HG03159 (cell line): ENCODE measurements at regions not wholly inside any gene's neighbourhood (a gene's known extent, or its start where the extent isn't known, plus 50 kb on each side); places are given as distances from the start of the nearest gene placed in this dataset.
"Not testable (repeated sequence)": the region's sequence is repeated elsewhere in the genome, so short reads cannot be mapped to it uniquely, and the experiment has no call there.

Source experiments
- ATAC-seq: cut with Tn5 transposase; IDR thresholded peaks from one replicate; pipeline ENCODE4 v1.9.1; 2021; ENCODE audit warnings: mild to moderate bottlenecking, moderate library complexity; ENCODE audit not compliant: unreplicated experiment

DNA sequence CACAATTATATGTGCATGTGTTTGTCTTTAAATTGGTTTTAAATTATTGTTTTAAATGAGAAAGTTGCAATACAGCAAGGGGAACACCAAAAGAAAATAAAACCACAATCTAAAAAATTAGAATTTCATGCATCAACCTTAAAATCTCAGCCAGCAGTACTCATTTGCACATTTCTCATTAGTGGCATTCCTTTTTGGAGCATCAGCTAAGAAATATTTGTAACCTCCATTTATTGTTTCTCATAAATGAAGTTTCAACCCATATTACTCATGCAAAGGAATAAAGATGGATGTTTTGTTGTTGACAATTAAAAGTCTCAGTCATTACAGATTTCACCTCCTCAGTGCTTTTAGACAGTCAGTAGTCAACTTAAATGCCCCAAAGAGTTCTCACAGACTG, 160.1 kb downstream of the TBX15 start:
- no peak for ATAC-seq

- ATAC-seq = no peak
Observed at GRCh38 chr1:118827636-118828035, 160.5 kb downstream of the TBX15 start.

DNA sequence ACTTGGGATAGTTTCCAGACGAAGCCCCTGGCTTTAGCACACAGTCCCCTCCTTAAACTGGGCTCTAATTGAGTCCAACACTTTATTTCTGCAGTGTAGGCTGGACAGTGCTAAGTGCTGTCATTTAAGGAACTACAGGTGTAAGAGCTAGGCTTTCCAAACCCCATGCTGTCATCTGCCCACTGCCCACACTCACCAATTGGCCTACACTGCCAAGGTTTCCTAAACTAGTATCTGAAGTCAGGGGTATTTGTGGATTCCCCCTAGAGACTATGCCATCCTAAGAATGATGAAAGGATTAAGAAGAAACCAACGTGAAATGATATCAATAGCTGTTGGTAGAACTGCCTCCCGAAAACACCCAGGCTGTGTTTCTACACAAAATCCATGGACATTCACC, 160.9 kb downstream of the TBX15 start:
- no peak for ATAC-seq

- ATAC-seq = no peak
Observed at GRCh38 chr1:118826669-118827068, 161.5 kb downstream of the TBX15 start.

GRCh38 chr1:118825619-118826018, 162.5 kb downstream of the TBX15 start:
- no peak for ATAC-seq

GRCh38 chr1:118821801-118822200, 166.3 kb downstream of the TBX15 start:
- ATAC-seq = no peak

DNA sequence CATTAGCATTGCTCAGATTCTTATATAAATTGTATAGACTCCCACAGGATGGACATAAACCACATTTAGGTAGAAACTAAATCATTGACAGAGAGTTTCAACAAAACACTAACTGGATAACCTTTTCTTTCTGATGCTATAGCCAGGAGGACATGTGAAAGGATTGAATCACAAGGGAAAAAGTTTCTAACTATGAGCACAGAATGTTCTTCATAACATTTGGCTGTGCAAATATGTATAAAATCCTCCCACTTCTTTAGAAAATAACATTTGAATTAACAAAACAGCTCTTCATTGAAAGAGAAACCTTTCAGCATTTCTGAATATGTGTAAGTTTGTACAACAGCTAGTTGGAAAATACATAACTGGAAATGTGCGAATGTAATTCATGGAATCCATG, 167.3 kb downstream of the TBX15 start:
- ATAC-seq = no peak

DNA sequence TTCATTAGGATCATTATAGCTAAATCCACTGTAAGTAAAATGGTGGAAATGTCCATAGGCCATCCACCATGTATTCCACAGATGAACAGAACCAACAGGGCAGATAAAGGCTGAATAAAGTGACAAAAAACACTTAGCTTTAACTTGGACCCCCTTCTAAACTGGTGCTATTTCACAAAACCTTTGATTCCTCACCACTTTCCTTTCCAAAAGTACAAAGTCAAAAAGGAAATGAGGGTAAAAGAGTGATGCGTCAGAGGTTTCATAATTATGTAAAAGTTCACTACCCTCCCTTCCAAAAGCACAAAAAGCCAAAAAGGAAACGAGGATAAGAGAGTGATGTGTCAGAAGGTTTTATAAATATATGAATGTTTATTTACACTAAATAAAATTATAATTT, 172.2 kb downstream of the TBX15 start:
- no peak for ATAC-seq

DNA sequence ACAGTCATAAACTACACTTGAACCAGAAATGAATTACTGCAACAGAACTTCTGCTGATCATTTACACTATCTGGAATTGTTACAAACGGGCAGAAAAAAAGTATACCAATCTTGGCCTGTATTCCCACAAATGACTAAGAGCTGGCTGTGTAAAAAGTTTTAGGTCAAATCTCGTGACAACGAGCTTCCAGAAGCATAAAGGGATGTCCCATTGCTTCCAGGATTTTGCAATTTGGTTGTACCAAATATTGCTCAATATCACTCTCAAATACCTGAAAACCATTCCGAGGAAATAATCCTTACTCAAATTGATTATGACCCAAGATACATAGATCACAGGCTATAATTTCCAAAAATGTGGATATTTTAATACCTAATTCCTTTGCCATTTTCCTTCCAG, 175.6 kb downstream of the TBX15 start:
- no peak for ATAC-seq

DNA sequence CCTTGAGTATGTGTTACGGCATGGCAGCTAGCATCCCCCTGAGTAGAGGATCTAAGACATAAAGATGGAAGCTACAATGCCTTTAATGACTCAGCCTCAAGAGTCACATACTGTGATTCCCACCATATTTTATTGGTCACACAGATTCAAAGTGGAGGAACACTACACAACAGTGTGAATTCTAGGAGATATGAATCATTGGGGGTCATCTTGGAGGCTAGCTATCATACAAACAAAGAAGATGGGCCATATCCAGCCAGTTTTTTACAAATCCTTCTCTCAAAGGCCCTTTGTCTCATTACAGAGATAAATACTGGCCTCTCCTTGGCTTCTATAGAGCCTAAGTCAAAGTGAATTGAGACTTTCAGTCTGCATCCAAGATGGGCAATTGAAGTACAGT, 177.0 kb downstream of the TBX15 start:
- no peak for ATAC-seq

- no peak for ATAC-seq
Observed at GRCh38 chr1:118809586-118809985, 178.6 kb downstream of the TBX15 start.

GRCh38 chr1:118803128-118803527, 185.0 kb downstream of the TBX15 start:
- ATAC-seq = not testable (repeated sequence)

- ATAC-seq = no peak
Observed at GRCh38 chr1:118791094-118791691, 196.9 kb downstream of the TBX15 start.

DNA sequence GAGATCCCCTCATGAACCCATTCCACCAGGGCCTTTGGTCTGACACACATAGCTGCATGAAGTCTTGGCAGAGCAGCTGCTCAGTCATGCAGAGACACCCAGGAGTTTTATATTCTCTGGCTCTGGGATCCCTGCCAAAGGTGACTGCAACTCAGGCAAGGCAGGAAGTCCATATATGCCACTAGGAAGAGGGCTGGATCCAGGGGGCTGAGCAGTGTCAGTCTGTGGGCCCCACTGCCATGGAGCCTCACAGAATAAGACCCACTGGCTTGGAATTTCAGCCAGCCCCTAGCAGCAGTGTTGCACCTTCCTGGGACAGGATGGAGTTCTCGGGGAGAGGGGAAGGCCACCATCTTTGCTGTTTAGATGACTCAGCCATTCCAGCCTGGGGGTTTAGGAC, 199.7 kb downstream of the TBX15 start:
- no peak for ATAC-seq

GRCh38 chr1:118786454-118787155, 201.5 kb downstream of the TBX15 start:
- ATAC-seq = no peak

DNA sequence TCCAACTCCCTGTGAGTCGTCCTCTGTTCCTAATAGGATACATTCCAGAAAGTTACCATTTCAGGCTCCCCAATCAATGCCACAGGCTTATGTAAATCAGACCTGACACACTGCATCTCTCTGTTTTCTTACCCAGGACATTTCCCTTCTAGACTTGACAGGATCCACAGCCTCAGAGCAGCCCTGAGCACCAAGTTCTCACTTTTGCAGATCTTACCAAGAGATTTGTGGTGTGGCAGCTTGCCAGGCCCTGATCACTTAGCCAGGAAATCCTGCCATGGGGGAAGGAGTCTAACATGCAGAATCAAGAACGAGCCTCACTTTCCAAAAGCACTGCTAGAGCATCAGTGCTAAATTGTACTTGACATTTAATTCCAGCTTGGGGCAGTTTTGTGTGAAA, 202.9 kb downstream of the TBX15 start:
- ATAC-seq = no peak

GRCh38 chr1:118783095-118783758, 204.9 kb downstream of the TBX15 start:
- ATAC-seq = no peak

DNA sequence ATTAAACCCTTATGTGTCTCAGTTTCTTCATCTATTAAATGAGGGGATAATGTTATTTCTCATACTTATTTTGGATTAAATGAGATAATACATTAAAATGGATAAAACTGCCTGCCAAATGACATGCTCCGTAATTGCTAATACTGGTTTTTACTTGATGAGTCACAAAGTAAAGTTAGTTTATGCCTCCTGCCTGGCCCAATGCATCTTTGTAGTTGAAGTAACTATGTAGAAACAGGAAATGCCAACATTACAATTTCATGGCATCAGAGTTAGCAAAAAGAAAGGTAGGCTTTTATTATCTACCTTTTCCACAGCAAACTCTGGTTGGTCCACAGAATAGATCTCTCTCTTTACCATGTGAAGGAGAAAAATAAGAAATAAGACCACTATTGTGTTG, 214.5 kb downstream of the TBX15 start:
- ATAC-seq = no peak

GRCh38 chr1:118767971-118768370, 220.2 kb downstream of the TBX15 start:
- no peak for ATAC-seq

GRCh38 chr1:118753976-118754375, 234.2 kb downstream of the TBX15 start:
- no peak for ATAC-seq

- ATAC-seq = no peak
Observed at GRCh38 chr1:118751166-118751565, 237.0 kb downstream of the TBX15 start.

DNA sequence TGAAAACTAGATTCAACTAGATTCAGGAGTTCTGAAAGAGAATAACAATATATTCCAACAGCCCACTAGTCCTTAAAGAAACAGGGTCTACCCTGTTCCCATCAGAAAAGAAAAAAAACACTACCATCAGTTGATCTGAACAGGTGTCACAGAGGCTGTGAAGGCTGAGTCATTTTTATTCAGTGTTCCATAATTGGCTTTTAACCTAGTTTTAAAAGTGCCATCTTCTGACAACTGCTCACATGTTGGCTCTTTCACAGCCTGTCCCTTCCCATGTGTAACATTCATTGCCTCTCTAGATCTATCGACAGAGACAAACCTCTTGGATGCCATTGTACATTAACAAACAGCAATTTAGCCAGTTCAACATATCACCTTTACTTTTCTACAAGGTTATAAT, 243.7 kb downstream of the TBX15 start:
- no peak for ATAC-seq
